ENCODE measurements at regions not wholly inside any gene's neighbourhood (a gene's known extent, or its start where the extent isn't known, plus 50 kb on each side); places are given as distances from the start of the nearest gene placed in this dataset.

GRCh38 chr11:80194625-80195024 is 753.8 kb upstream of the TENM4 start:
- no peak for TF ChIP-seq CTCF (IDR thresholded peaks at IDR 0.05; ENCODE audit: low read depth, low read length, poor library complexity, severe bottlenecking)
- no peak for TF ChIP-seq EZH2phosphoT487 (IDR thresholded peaks at IDR 0.05; ENCODE audit: borderline replicate concordance, low read length)
